Thoracic aorta (tissue), 2 donors: ENCODE measurements at regions not wholly inside any gene's neighbourhood (a gene's known extent, or its start where the extent isn't known, plus 50 kb on each side); places are given as distances from the start of the nearest gene placed in this dataset.

Experiments used
- ATAC-seq: fragments of 150-250 bp; one replicate; pipeline ENCODE4 v1.8.0; 2017; ENCODE audit warnings: low read depth; ENCODE audit not compliant: insufficient number of reproducible peaks, low FRiP score
- DNase-seq: peaks from one replicate; pipeline ENCODE4 v3.0.0-alpha.2; 2020; ENCODE audit warnings: low spot score
- H3K27ac ChIP-seq, 2 donors: fragments of 200-600 bp; sonication (generic); 1 replicate in 1 of 2; 2 replicates in 1 of 2; pipeline ENCODE4 v1.5.1; 2016; ENCODE audit warnings: mild to moderate bottlenecking in 2 of 2, moderate library complexity in 2 of 2
- H3K27me3 ChIP-seq: fragments of 200-600 bp; sonication (generic); replicated peaks from 2 replicates; pipeline ENCODE4 v1.6.0; 2016; ENCODE audit warnings: mild to moderate bottlenecking; ENCODE audit not compliant: insufficient read depth
- H3K36me3 ChIP-seq: fragments of 200-600 bp; sonication (generic); one replicate; pipeline ENCODE4 v1.5.1; 2016
- H3K4me1 ChIP-seq, 2 donors: fragments of 200-600 bp; sonication (generic); 1 replicate in 1 of 2; 2 replicates in 1 of 2; pipeline versions ENCODE4 v1.5.1 to v1.6.0; 2016; ENCODE audit warnings: low read depth in 2 of 2, mild to moderate bottlenecking in 1 of 2; ENCODE audit not compliant: control insufficient read depth in 1 of 2
- H3K4me3 ChIP-seq: fragments of 200-600 bp; sonication (generic); 2 replicates; pipeline ENCODE4 v1.5.1; 2016; ENCODE audit warnings: mild to moderate bottlenecking
- H3K9me3 ChIP-seq: fragments of 200-600 bp; sonication (generic); 2 replicates; pipeline ENCODE4 v1.5.1; 2016
- CTCF ChIP-seq: fragments of 200-600 bp; sonication (generic); IDR thresholded peaks from one replicate; pipeline ENCODE4 v1.5.1; 2019; ENCODE audit warnings: antibody characterized with exemption

- ATAC-seq: no peak
- H3K4me1 ChIP-seq: no peaks in the 10 kb centered on the region
- no peak for TF ChIP-seq CTCF
- no peak overlapping the region for H3K4me3 ChIP-seq
- no peaks in the 10 kb centered on the region for H3K36me3 ChIP-seq
- no peaks in the 10 kb centered on the region for H3K9me3 ChIP-seq
- H3K27ac ChIP-seq: no peak overlapping the region
- DNase-seq: no peak
- H3K27me3 ChIP-seq: no peaks in the 10 kb centered on the region
These were observed 836.6 kb downstream of the SLC6A15 start for GRCh38 chr12:84075991-84076390.

GRCh38 chr12:84073401-84073800 is 839.2 kb downstream of the SLC6A15 start:
- no peak for TF ChIP-seq CTCF
- H3K36me3 ChIP-seq: no peaks in the 10 kb centered on the region
- H3K9me3 ChIP-seq: no peaks in the 10 kb centered on the region
- H3K27ac ChIP-seq: no peak overlapping the region
- no peaks in the 10 kb centered on the region for H3K4me1 ChIP-seq
- DNase-seq (no peak), ATAC-seq (no peak)
- H3K27me3 ChIP-seq: no peaks in the 10 kb centered on the region
- H3K4me3 ChIP-seq: no peak overlapping the region

- no peaks in the 10 kb centered on the region for H3K27me3 ChIP-seq
- H3K4me1 ChIP-seq: no peaks in the 10 kb centered on the region
- no peaks in the 10 kb centered on the region for H3K36me3 ChIP-seq
- H3K27ac ChIP-seq: no peak overlapping the region
- DNase-seq (no peak), ATAC-seq (no peak)
- no peaks in the 10 kb centered on the region for H3K9me3 ChIP-seq
- no peak for TF ChIP-seq CTCF
- no peak overlapping the region for H3K4me3 ChIP-seq
These were observed 839.6 kb downstream of the SLC6A15 start for GRCh38 chr12:84072961-84073360.

GRCh38 chr12:84070292-84070691 is 842.3 kb downstream of the SLC6A15 start:
- Histone ChIP-seq H3K4me1 (no peaks in the 10 kb centered on the region), H3K36me3 (no peaks in the 10 kb centered on the region), H3K27me3 (no peaks in the 10 kb centered on the region), H3K4me3 (no peak overlapping the region), H3K9me3 (no peaks in the 10 kb centered on the region), H3K27ac (no peak overlapping the region)
- TF ChIP-seq CTCF: no peak
- no peak for ATAC-seq
- DNase-seq: no peak

- H3K9me3 ChIP-seq: no peaks in the 10 kb centered on the region
- no peaks in the 10 kb centered on the region for H3K27me3 ChIP-seq
- no peak for DNase-seq
- no peak for TF ChIP-seq CTCF
- no peak for ATAC-seq
- no peak overlapping the region for H3K27ac ChIP-seq
- H3K4me1 ChIP-seq: no peaks in the 10 kb centered on the region
- H3K36me3 ChIP-seq: no peaks in the 10 kb centered on the region
- H3K4me3 ChIP-seq: no peak overlapping the region
These were observed 842.9 kb downstream of the SLC6A15 start for GRCh38 chr12:84069699-84070098.
